Activated CD8-positive, alpha-beta memory T cell treated with anti-CD3 and anti-CD28 coated beads for 1 hour (primary cell): ENCODE measurements at regions not wholly inside any gene's neighbourhood (a gene's known extent, or its start where the extent isn't known, plus 50 kb on each side); places are given as distances from the start of the nearest gene placed in this dataset.

ENCODE experiments used
- DNase-seq, 2 donors: peaks; one replicate each; pipeline ENCODE4 v3.0.0-alpha.2; 2020; ENCODE audit warnings: low read depth in 1 of 2; ENCODE audit errors: extremely low read depth in 1 of 2

DNA sequence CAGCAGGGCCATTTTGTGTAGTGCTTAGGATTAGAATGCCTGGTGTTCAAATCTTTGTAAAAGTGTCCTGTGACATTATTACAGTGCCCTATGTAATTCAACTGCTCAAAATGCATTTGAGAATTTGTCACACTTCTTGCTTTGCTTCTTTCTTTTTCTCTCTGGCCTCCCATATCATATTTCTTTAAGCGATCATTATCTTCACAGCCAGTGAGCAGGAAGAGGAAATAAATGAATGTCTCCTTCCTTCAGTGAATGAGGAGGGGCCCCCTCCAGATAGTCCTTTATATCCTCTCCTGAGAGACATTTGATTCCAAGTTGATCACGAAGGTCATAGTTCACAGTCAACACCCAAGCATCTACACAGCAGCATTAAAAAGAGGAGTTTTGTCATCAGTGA lies 425.1 kb upstream of the NPVF start:
- no peak for DNase-seq

DNA sequence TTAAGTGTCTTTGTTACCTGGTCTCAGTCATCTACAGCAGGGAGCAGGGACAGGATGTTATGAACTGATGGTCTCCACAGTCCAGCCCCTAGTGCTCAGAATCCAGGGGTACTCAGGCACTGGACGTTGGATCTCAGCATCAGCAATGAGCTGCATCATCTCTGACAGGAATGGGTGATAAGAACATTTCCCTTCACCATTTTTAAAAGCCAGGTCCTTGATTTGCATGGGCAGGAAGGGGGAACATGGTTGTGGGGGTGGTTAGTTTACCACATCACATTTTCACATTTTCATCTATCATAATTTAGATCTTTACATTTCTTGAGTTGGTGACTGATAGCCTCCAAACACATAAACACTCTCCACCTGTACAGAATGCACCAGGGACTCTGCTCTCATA lies 427.8 kb upstream of the NPVF start:
- no peak for DNase-seq

GRCh38 chr7:25656581-25657026 lies 428.3 kb upstream of the NPVF start:
- no peak for DNase-seq

- DNase-seq: no peak
These were observed 430.1 kb upstream of the NPVF start for GRCh38 chr7:25658375-25658774.

- DNase-seq: no peak
These were observed 431.6 kb upstream of the NPVF start for GRCh38 chr7:25659841-25660240.

DNA sequence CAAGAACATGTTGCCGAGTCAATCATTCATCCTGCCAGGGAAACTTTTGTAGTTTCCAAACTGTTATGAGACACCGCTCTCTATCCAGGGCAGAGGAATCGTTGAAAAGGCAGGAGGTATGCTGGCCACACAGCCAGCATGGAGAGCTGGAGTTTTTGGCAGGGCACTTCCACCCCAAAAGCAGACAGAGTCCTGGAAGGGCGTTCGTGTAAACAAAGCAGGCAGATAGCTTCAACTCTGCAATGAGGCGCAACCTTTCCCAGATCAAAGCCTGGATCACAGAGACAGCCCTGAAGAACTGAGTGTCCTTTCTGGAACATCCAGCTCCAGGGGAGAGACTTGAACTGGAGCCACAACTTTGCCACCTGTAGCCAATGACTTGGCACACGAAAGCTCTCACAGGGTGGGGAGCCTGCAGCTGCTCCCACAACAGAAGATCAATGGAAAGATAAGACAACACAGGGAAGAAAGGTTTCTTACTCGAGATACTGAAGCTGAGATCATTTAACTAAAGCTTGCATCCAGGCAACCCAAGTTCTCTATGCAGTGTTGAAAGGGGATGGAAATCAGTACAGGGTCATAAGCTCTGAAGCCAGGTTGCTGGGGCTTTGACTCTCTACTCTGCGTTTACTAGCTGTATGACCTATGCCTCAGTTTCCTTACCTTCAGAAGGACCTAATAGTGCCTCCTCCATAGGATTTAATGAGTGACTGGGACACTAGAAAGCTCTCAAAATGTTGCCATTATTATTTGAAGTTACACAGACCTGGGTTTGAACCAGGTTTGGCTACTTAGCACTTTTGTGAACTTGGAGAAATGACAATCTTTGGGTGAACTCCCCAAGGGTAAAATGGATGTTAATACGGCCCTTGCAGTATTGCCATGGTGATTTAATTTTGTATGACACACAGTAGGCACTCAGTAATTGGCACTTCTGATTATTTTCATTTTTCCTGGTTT lies 434.8 kb upstream of the NPVF start:
- no peak for DNase-seq

DNA sequence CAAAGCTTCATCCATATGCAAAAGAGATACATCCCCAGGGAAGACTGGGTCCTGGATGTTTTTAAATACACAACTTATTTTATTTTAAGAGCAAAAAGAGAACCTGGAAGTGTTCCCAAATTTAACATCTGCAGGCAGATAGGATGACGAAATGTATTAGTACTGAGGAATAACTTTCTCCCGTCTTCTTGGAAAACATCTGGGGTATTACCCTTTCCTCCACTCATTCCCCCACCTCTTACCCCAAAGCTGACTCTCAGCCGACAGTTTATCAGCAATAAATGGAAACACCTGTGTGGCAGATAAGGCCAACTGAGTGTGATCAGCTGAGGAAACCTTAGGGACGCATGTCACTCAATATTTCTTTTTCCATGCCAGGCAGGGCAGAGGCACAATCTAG lies 435.6 kb upstream of the NPVF start:
- DNase-seq: no peak

DNA sequence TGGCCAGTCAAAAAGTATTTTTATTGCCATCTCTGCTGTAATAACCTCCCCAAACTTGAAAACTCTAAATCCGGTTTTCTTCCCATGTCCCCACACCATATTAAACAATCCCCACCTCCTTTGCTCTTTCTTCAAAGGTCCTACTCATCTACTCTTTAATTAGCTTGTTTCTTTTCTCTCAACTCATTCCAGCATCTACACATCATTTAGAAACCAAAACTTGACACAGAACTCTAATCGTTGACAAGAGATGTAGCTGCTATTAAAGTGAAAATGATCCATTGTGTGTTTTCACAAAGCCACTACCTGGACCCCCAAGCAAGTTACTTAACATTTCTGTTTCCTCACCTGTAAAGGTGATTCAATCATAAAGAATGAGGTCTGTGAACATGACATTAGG lies 436.3 kb upstream of the NPVF start:
- no peak for DNase-seq

- no peak for DNase-seq
These were observed 437.1 kb upstream of the NPVF start for GRCh38 chr7:25665374-25665773.

DNA sequence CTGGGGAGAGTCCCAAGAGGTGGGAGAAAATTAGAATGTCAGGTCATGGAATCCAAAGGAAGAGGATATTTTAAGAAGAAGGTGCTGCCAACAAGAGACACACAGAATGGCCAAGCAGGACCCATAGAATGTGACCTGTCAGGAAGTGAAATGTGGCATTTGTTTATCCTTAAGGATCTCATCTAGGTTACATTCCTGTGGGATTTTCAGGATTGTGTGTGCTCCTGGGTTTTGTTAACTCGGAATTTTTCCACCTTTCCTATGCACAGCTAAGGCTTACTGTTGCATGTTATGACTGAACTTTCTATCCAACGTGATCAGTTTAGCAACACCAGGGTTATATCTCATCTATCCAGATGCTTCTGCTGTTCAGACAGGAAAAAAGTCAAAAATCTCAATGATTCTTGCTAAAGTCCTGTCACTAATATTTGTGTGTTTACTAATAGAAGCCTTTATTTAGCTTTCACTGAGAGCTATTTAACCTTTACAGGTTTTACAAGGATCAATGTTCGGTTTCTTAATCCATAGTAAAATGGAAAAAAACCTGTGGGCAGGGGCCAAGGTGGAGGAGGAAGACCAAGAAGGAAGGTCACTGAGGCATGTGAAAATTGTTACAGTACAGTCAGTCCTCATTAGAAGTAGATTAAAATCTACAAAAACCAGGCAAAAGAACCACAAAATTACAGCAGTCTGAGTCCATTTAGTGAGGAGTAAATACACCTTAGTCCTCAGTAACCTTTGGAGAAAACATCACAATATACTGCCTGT lies 437.8 kb upstream of the NPVF start:
- no peak for DNase-seq

- no peak for DNase-seq
These were observed 438.4 kb upstream of the NPVF start for GRCh38 chr7:25666671-25667060.

DNA sequence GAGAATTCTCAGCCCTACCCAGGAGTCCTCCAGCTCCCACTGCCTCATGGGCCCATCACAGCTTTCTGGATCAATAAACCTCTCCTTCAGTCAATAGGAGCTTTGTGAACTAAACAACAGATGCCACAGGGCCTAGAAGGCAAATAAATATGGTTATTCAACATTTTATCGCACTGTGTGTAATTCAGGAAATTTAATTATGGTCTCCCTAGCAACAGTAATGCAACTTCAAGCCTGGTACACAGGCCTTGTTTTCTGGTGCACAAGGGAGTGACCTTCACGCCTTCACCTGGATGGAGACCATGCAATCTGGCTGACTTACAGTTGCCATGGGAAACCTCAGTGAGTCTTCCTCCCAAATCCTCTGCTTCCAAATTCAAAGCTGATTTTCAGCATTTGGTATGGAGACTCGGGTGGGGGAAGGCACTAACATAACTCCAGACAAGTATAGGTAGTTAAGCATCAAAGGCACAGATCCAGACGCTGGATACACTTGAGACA lies 441.0 kb upstream of the NPVF start:
- DNase-seq: no peak

- no peak for DNase-seq
These were observed 441.9 kb upstream of the NPVF start for GRCh38 chr7:25669961-25670841.

- no peak for DNase-seq
These were observed 442.8 kb upstream of the NPVF start for GRCh38 chr7:25671111-25671510.

- DNase-seq: no peak
These were observed 444.2 kb upstream of the NPVF start for GRCh38 chr7:25672496-25672895.

DNA sequence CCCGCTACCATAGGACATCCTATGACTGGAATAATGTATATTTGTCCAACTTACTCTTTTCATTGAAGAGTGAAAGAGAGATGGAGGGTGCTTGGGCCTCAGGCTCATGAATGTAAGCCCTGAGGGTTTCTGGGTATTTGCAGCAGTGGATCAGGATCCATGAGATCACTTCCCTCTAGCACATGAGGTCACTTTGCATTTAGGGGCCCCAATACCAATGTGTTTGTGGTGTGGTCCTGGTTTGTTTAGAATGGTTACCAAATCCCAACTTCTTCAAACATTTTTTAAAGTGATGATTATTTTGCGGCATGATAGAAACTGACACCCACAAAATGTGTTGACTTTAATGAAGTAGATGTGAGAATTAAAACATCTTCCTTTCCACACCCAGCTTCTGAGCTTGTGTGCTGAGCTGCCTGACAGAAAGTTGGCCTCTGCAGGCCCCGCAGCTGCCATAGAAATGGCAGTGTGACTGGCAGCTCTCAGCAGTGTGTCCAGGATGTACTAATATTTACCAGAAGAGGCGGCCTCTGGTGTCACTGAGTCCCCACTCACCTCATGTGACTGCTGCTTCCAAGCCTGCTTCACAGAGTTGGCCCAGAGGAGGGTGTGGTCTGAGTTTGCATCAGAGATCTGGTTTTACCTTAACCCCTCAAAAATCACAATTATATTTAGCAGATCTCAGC lies 447.6 kb upstream of the NPVF start:
- DNase-seq: no peak

DNA sequence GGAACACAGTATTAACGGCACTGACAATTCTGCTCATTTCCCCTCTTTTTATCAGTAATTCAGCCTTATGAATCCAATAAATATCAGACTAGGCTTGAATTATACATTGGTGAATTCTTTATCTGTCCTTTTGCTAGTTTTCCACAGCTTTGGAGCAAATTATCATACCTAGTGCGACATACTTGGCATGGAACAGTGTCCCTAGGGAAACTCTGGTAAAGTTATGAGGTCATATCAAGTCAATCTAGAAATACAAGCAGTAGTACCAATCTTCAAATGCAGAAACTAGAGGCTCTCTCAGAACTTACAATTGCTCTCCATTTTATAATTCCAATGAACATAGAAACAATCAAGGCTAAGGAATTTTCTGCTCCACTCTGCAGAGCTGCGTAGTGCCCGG lies 449.3 kb upstream of the NPVF start:
- no peak for DNase-seq

GRCh38 chr7:25678215-25678614 lies 449.9 kb upstream of the NPVF start:
- DNase-seq: no peak

DNA sequence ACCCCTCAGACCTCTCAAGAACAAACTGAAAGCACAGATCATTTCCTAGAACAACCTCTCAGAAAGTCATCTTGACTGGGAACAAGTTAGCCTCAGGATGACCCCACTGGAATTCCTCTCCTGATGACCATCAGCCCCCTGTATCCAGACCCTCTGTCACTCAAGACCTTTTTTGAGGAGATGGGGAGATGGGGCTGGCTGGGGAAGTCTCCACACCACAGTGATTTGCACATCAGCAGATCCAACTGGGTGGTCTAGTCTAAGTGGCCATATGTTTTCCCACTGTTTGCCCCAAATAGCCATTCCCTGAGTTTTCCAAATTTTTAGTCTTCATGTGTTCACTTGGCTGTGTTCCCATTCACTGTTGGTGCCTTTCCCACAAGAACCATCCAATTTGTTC lies 452.4 kb upstream of the NPVF start:
- DNase-seq: no peak

DNA sequence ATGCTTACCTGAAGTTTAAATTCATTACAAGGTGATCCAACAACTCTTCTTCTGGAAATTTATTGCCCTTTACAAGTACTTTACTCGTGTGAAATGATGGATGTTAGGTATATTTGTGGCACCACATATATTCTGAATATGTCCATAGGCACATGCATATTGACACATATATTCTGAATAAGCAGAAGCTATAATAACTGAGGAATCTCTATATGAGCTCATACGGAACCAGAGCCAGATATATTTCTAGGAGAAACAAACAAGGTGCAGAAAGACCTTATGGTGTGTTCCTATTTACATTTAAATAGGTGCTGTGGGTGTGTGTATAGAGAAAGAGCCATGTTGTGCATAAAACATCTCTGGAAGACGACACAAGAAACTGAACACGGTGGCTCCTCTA lies 456.1 kb upstream of the NPVF start:
- no peak for DNase-seq
